SU-DHL-6 (cell line): ENCODE measurements at regions not wholly inside any gene's neighbourhood (a gene's known extent, or its start where the extent isn't known, plus 50 kb on each side); places are given as distances from the start of the nearest gene placed in this dataset.

Experiments
- H2AFZ ChIP-seq: fragments of 200-600 bp; sonication (generic); 2 replicates; pipeline ENCODE4 v1.6.1; 2014; ENCODE audit warnings: low read depth, mild to moderate bottlenecking, moderate library complexity, mixed read lengths, antibody characterized with exemption, low read length; ENCODE audit not compliant: severe bottlenecking
- H3F3A ChIP-seq: fragments of 200-600 bp; shearing (Covaris generic); 2 replicates; pipeline ENCODE4 v1.6.0; 2016; ENCODE audit warnings: antibody characterized with exemption, mild to moderate bottlenecking; ENCODE audit not compliant: insufficient read depth
- H3K27ac ChIP-seq: fragments of 200-600 bp; sonication (generic); 2 replicates; pipeline ENCODE4 v1.5.1; 2016; ENCODE audit warnings: low read depth, mild to moderate bottlenecking, low read length, moderate library complexity, mixed read lengths
- H3K27me3 ChIP-seq: fragments of 200-600 bp; sonication (generic), shearing (Covaris generic); 2 replicates; pipeline ENCODE4 v1.6.0; 2014; ENCODE audit warnings: mild to moderate bottlenecking, low read length
- H3K36me3 ChIP-seq: fragments of 200-600 bp; sonication (generic); 2 replicates; pipeline ENCODE4 v1.6.1; 2014; ENCODE audit warnings: mild to moderate bottlenecking, low read length, mixed read lengths
- H3K4me2 ChIP-seq: fragments of 300-600, 200-600 bp; shearing (Covaris generic), sonication (generic); 2 replicates; pipeline ENCODE4 v1.6.0; 2014; ENCODE audit warnings: low read length, low read depth, mild to moderate bottlenecking; ENCODE audit not compliant: poor library complexity, severe bottlenecking
- H3K4me3 ChIP-seq: fragments of 200-600 bp; sonication (generic); 2 replicates; pipeline ENCODE4 v1.5.1; 2014; ENCODE audit warnings: antibody characterized with exemption, low read length, mild to moderate bottlenecking, mixed read lengths; ENCODE audit not compliant: insufficient read depth, poor library complexity, severe bottlenecking
- H3K79me2 ChIP-seq: fragments of 200-600 bp; sonication (generic); 2 replicates; pipeline ENCODE4 v1.6.1; 2014; ENCODE audit warnings: mild to moderate bottlenecking, low read length, moderate library complexity; ENCODE audit not compliant: insufficient read depth
- H3K9ac ChIP-seq: fragments of 200-600 bp; sonication (generic); 2 replicates; pipeline ENCODE4 v1.7.0; 2014; ENCODE audit warnings: mild to moderate bottlenecking, low read length
- H3K9me2 ChIP-seq: fragments of 200-600 bp; sonication (generic); replicated peaks from 2 replicates; pipeline ENCODE4 v1.6.1; 2014; ENCODE audit warnings: low read length; ENCODE audit not compliant: insufficient read depth
- H3K9me3 ChIP-seq: fragments of 200-600 bp; sonication (generic); 2 replicates; pipeline ENCODE4 v1.6.1; 2014; ENCODE audit warnings: low read length, mixed read lengths; ENCODE audit not compliant: insufficient read depth
- H4K20me1 ChIP-seq: fragments of 200-600 bp; sonication (generic); 2 replicates; pipeline ENCODE4 v1.6.1; 2014; ENCODE audit warnings: low read depth, mild to moderate bottlenecking, antibody characterized with exemption, low read length, moderate library complexity, mixed read lengths
- EZH2phosphoT487 ChIP-seq: fragments of 200-600 bp; sonication (generic), shearing (Covaris generic); conservative IDR thresholded peaks from 2 replicates; pipeline ENCODE4 v1.6.1; 2018; ENCODE audit warnings: mild to moderate bottlenecking, antibody characterized with exemption, low read length, moderate library complexity, mixed read lengths
- TF ChIP-seq, protein P1 (sequence below): fragments of 200-600 bp; sonication (generic); IDR thresholded peaks from one replicate; pipeline ENCODE4 v1.5.1; 2017; ENCODE audit warnings: antibody characterized with exemption, mild to moderate bottlenecking, low read length, moderate library complexity; ENCODE audit not compliant: insufficient read depth, poor library complexity, severe bottlenecking

DNA sequence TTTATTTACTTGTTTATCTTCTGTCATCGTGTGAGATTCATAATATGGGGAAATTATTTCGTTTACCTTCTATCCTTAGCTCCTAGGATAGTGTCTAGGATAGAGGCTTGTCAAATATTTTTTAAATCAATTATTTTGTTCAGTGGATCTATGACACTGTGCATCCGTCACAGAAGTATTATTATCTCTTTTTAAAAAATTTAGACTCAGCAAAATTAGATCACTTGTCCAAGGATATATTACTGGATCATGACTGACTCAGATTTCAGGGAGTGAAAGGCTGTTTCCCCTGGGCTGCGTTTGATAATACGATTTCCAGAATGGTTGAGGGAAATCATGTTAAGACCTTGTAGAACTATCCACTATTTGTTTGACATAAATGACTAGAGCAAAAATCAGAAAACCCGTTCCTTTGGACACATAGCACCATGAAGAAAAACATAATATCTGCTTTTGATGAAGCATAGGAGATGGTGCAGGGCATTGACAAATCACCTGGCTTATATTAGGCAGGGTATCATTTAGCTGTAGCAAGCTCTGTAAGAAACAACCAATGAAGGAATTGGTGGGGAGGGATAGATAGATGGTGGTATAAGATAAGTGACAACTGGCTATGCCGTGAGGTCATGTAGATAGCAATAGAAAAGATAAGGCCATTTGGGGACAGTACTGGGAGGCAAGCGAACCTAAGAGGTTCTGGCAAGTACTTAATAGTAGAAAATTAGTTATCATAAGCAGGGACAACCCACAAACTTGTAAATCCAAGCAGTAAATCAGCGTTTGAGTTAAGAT is 465.2 kb upstream of the MAN1A1 start:
- TF ChIP-seq, protein P1, sequence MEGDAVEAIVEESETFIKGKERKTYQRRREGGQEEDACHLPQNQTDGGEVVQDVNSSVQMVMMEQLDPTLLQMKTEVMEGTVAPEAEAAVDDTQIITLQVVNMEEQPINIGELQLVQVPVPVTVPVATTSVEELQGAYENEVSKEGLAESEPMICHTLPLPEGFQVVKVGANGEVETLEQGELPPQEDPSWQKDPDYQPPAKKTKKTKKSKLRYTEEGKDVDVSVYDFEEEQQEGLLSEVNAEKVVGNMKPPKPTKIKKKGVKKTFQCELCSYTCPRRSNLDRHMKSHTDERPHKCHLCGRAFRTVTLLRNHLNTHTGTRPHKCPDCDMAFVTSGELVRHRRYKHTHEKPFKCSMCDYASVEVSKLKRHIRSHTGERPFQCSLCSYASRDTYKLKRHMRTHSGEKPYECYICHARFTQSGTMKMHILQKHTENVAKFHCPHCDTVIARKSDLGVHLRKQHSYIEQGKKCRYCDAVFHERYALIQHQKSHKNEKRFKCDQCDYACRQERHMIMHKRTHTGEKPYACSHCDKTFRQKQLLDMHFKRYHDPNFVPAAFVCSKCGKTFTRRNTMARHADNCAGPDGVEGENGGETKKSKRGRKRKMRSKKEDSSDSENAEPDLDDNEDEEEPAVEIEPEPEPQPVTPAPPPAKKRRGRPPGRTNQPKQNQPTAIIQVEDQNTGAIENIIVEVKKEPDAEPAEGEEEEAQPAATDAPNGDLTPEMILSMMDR, result no peak
- TF ChIP-seq EZH2phosphoT487, result no peak
- Histone ChIP-seq H3K9me2 (no peaks in the 10 kb centered on the region), H3K79me2 (no peaks in the 10 kb centered on the region), H3K27me3 (no peaks in the 10 kb centered on the region), H3K9me3 (no peaks in the 10 kb centered on the region), H3F3A (no peaks in the 10 kb centered on the region), H3K36me3 (no peaks in the 10 kb centered on the region), H4K20me1 (no peaks in the 10 kb centered on the region), H3K27ac (no peak overlapping the region), H2AFZ (no peak overlapping the region), H3K4me2 (no peak overlapping the region), H3K4me3 (no peak overlapping the region), H3K9ac (no peak overlapping the region)

- TF ChIP-seq, protein P1, result no peak
- no peak for TF ChIP-seq EZH2phosphoT487
- Histone ChIP-seq H3K9ac (no peak overlapping the region), H3F3A (no peaks in the 10 kb centered on the region), H3K27ac (no peak overlapping the region), H3K36me3 (no peaks in the 10 kb centered on the region), H3K4me3 (no peak overlapping the region), H3K79me2 (no peaks in the 10 kb centered on the region), H3K9me3 (no peaks in the 10 kb centered on the region), H3K27me3 (no peaks in the 10 kb centered on the region), H3K4me2 (no peak overlapping the region), H3K9me2 (no peaks in the 10 kb centered on the region), H4K20me1 (no peaks in the 10 kb centered on the region), H2AFZ (no peak overlapping the region)
Measured at GRCh38 chr6:119802464-119802863, 452.9 kb upstream of the MAN1A1 start.

GRCh38 chr6:119801056-119801455 is 451.5 kb upstream of the MAN1A1 start:
- H3K4me3 ChIP-seq, result no peak overlapping the region
- no peak overlapping the region for H3K4me2 ChIP-seq
- no peaks in the 10 kb centered on the region for H3K9me3 ChIP-seq
- no peaks in the 10 kb centered on the region for H4K20me1 ChIP-seq
- H3K27ac ChIP-seq, result no peak overlapping the region
- H2AFZ ChIP-seq, result no peak overlapping the region
- no peaks in the 10 kb centered on the region for H3K79me2 ChIP-seq
- H3K27me3 ChIP-seq, result no peaks in the 10 kb centered on the region
- no peaks in the 10 kb centered on the region for H3F3A ChIP-seq
- no peak overlapping the region for H3K9ac ChIP-seq
- TF ChIP-seq EZH2phosphoT487, result no peak
- TF ChIP-seq, protein P1, result no peak
- H3K36me3 ChIP-seq, result no peaks in the 10 kb centered on the region
- no peaks in the 10 kb centered on the region for H3K9me2 ChIP-seq
